Psoas muscle (tissue), 7 donors: ENCODE measurements at regions not wholly inside any gene's neighbourhood (a gene's known extent, or its start where the extent isn't known, plus 50 kb on each side); places are given as distances from the start of the nearest gene placed in this dataset.

Source experiments
- ATAC-seq, 4 donors: fragments of 200-7000 bp; cut with Tn5 transposase; one replicate each; pipeline ENCODE4 v1.9.1; 2020; ENCODE audit warnings: moderate library complexity in 3 of 4, mild to moderate bottlenecking in 2 of 4
- DNase-seq, 2 donors: peaks; one replicate each; pipeline ENCODE4 v3.0.0-alpha.2; 2020
- H3K27ac ChIP-seq: fragments of 200-600 bp; one replicate; pipeline ENCODE4 v1.8.0; 2022
- H3K27me3 ChIP-seq, 3 donors: fragments of 200-600 bp in 1 of 3; one replicate each; pipeline versions ENCODE4 v1.6.1 to v1.8.0; 2013 to 2022; ENCODE audit warnings: low read length in 2 of 3, mild to moderate bottlenecking in 2 of 3, moderate library complexity in 1 of 3; ENCODE audit not compliant: insufficient read depth in 3 of 3
- H3K36me3 ChIP-seq, 2 donors: fragments of 200-600 bp in 1 of 2; one replicate each; pipeline versions ENCODE4 v1.6.1 to v1.8.0; 2013 to 2022; ENCODE audit warnings: low read depth in 1 of 2, mild to moderate bottlenecking in 1 of 2, moderate library complexity in 1 of 2; ENCODE audit not compliant: insufficient read depth in 1 of 2
- H3K4me1 ChIP-seq: fragments of 200-600 bp; one replicate; pipeline ENCODE4 v1.8.0; 2022
- H3K4me3 ChIP-seq: fragments of 200-600 bp; one replicate; pipeline ENCODE4 v1.8.0; 2022; ENCODE audit warnings: mild to moderate bottlenecking
- H3K9me3 ChIP-seq: fragments of 200-600 bp; one replicate; pipeline ENCODE4 v1.8.0; 2022
- CTCF ChIP-seq: fragments of 200-600 bp; IDR thresholded peaks from one replicate; pipeline ENCODE4 v1.8.0; 2022; ENCODE audit warnings: antibody characterized with exemption
- WGBS, 3 donors: extraction: QIAGEN DNeasy Blood & Tissue Kit; methylation state at CpG; one replicate each; pipeline versions ENCODE4 v1.1.6 to v1.1.7; 2013; 5-methylcytosine and 5-hydroxymethylcytosine counted together
- intact Hi-C, 2 donors: fragments of 100-400 bp; cut with DNase I; formaldehyde crosslinking; loops; one replicate each; pipeline versions ENCODE4 v1.11.0 to v1.14.2; 2022
- donor health status: healthy with polysubstance abuse.
- donor health status: DM: no; HTN: no; CAD: no; lungs with moderate emphysema.
- donor health status: Bipolar disorder and iron deficiency.
- donor health status: healthy.
- donor health status: DM: yes; HTN: yes; CAD: no.
- donor health status: DM: no; HTN: no; CAD: no.
- donor health status: DM: yes; HTN: yes; CAD: no.

DNA sequence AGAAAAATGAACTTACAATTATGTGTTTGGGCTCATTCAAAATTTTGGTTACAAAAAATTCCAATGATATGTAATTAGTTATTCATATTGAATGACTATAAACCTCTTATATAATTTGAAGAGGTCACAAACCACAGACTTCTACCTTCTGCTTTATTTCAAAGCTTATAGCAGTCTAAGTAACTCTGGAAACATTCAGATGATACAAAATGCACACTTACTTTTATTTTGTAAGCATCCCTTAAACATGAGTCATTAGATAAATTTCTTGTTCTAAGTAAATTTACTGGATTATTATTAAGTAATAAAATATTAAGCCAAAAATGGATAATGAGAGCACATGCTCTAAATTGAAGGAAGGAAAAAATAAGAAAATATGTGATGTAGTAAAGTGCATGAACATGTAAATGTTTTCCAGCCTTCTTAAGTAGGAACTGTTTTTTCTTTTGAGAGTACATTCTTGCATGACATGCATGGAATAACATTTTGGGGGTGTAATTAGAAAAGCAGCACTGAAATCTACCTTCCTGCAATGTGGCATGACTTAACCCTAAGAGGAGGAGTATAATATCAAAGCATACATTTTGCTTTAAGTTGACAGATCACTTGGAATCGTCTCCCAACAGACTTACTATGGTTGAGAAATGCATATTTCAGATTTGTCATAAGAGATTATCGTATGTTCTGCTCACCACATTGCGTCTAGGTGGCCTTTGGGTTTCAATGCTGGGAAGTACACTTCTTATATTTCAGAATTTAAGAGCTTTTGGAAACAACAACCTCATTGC lies 372.7 kb upstream of the HSF2 start:
- intact Hi-C loops, result no loop called here

GRCh38 chr6:122028933-122029522 lies 370.4 kb upstream of the HSF2 start:
- 74 to 81% (median 76%) methylated on average over 5 of the region's 5 CpGs for WGBS, 3 donors
- H3K36me3 ChIP-seq, result no peaks in the 10 kb centered on the region
- intact Hi-C loops, result no loop called here

More for the DNA sequence above, 372.7 kb upstream of the HSF2 start:
- H3K27me3 ChIP-seq, result no peaks in the 10 kb centered on the region
- H3K9me3 ChIP-seq, result no peaks in the 10 kb centered on the region
- no peaks in the 10 kb centered on the region for H3K36me3 ChIP-seq
- H3K4me1 ChIP-seq, result no peaks in the 10 kb centered on the region
- no peak for ATAC-seq
- DNase-seq, result no peak
- no peak overlapping the region for H3K4me3 ChIP-seq
- H3K27ac ChIP-seq, result no peak overlapping the region
- WGBS, 3 donors, result 31 to 39% (median 34%) methylated on average over 3 of the region's 3 CpGs
- TF ChIP-seq CTCF, result no peak

GRCh38 chr6:122033564-122034181 lies 365.8 kb upstream of the HSF2 start:
- no peaks in the 10 kb centered on the region for H3K36me3 ChIP-seq
- no peaks in the 10 kb centered on the region for H3K4me1 ChIP-seq
- no peaks in the 10 kb centered on the region for H3K9me3 ChIP-seq
- no peak overlapping the region for H3K4me3 ChIP-seq
- no peak overlapping the region for H3K27ac ChIP-seq
- DNase-seq, result no peak
- intact Hi-C loops, result loop anchor here (2.0 to 5.0 kb wide), 2 partner anchors 601 to 603 kb away; no protein-coding TSS in a partner anchor
- no peaks in the 10 kb centered on the region for H3K27me3 ChIP-seq
- WGBS, 3 donors, result 0 to 1% (median 0%) methylated on average over 1 of the region's 1 CpG
- peak; percentile 81 to 88 (median 86) for ATAC-seq
- peak; percentile 68 for TF ChIP-seq CTCF

More at GRCh38 chr6:122028933-122029522, 370.4 kb upstream of the HSF2 start:
- Histone ChIP-seq H3K27ac (no peak overlapping the region), H3K27me3 (no peaks in the 10 kb centered on the region), H3K4me1 (no peaks in the 10 kb centered on the region), H3K9me3 (no peaks in the 10 kb centered on the region), H3K4me3 (no peak overlapping the region)
- no peak for TF ChIP-seq CTCF
- ATAC-seq, result no peak
- DNase-seq, result no peak

- DNase-seq, result no peak
- Histone ChIP-seq H3K9me3 (peaks cover 7% of the 10 kb centered on the region), H3K4me3 (no peak overlapping the region), H3K27me3 (no peaks in the 10 kb centered on the region), H3K4me1 (no peaks in the 10 kb centered on the region), H3K36me3 (no peaks in the 10 kb centered on the region), H3K27ac (no peak overlapping the region)
- intact Hi-C loops, result no loop called here
- no peak for ATAC-seq
- WGBS, 3 donors, result 24 to 27% (median 25%) methylated on average over 2 of the region's 2 CpGs
- no peak for TF ChIP-seq CTCF
These were observed 364.3 kb upstream of the HSF2 start for GRCh38 chr6:122035173-122035572.
